HepG2 (cell line): ENCODE measurements at regions not wholly inside any gene's neighbourhood (a gene's known extent, or its start where the extent isn't known, plus 50 kb on each side); places are given as distances from the start of the nearest gene placed in this dataset.

Source experiments
- AKAP8 ChIP-seq: sonication (generic); formaldehyde crosslinking; IDR thresholded peaks from 2 replicates; pipeline ENCODE4 v1.5.1; 2020; ENCODE audit warnings: mild to moderate bottlenecking, missing genetic modification reagents
- ARID3A ChIP-seq: IDR thresholded peaks from 2 replicates; pipeline ENCODE4 v1.6.1; 2012; ENCODE audit warnings: low read depth, low read length, improper control_type of control experiment
- ARID5B ChIP-seq: IDR thresholded peaks from 2 replicates; pipeline ENCODE4 v1.4.0; 2020; ENCODE audit warnings: mild to moderate bottlenecking, missing genetic modification reagents
- FOXO1 ChIP-seq: sonication (generic); formaldehyde crosslinking; IDR thresholded peaks from 2 replicates; pipeline ENCODE4 v1.4.0; 2020; ENCODE audit warnings: missing genetic modification reagents
- FOXP4 ChIP-seq: sonication (generic); formaldehyde crosslinking; IDR thresholded peaks from 2 replicates; pipeline ENCODE4 v1.4.0; 2020; ENCODE audit warnings: missing genetic modification reagents
- IKZF1 ChIP-seq: fragments of 450-650 bp; IDR thresholded peaks from 2 replicates; pipeline ENCODE4 v1.7.1; 2016
- KAT2B ChIP-seq: fragments of 150-350 bp; IDR thresholded peaks from 2 replicates; pipeline ENCODE4 v1.6.1; 2014; ENCODE audit warnings: low read depth, low read length, borderline replicate concordance
- LCORL ChIP-seq, 2 experiments: fragments of 450-650 bp in 1 of 2; sonication (generic) in 1 of 2; formaldehyde crosslinking in 1 of 2; IDR thresholded peaks; 2 replicates each; pipeline versions ENCODE4 v1.5.0 to v1.6.1; 2017 to 2020; ENCODE audit warnings: antibody characterized with exemption in 1 of 2, missing genetic modification reagents in 1 of 2
- ONECUT2 ChIP-seq: sonication (generic); formaldehyde crosslinking; IDR thresholded peaks from 2 replicates; pipeline ENCODE4 v1.4.0; 2020; ENCODE audit warnings: missing genetic modification reagents
- RNF2 ChIP-seq: fragments of 450-650 bp; conservative IDR thresholded peaks from 2 replicates; pipeline ENCODE4 v1.6.1; 2016; ENCODE audit warnings: low read depth
- SOX13 ChIP-seq, 3 experiments: fragments of 450-650 bp in 1 of 3; sonication (generic) in 1 of 3; formaldehyde crosslinking in 1 of 3; IDR thresholded peaks in 2 of 3; conservative IDR thresholded peaks in 1 of 3; 2 replicates each; pipeline versions ENCODE4 v1.5.0 to v1.6.1; 2016 to 2020; ENCODE audit warnings: antibody characterized with exemption in 1 of 3, mild to moderate bottlenecking in 1 of 3, missing compliant biosample characterization in 1 of 3, missing genetic modification reagents in 1 of 3, moderate library complexity in 1 of 3
- SOX5 ChIP-seq: IDR thresholded peaks from 2 replicates; pipeline ENCODE4 v1.6.1; 2016; ENCODE audit warnings: borderline replicate concordance
- ZNF142 ChIP-seq: sonication (generic); formaldehyde crosslinking; IDR thresholded peaks from 2 replicates; pipeline ENCODE4 v1.4.0; 2020; ENCODE audit warnings: missing genetic modification reagents
- ZNF230 ChIP-seq: sonication (generic); formaldehyde crosslinking; IDR thresholded peaks from 2 replicates; pipeline ENCODE4 v1.4.0; 2020; ENCODE audit warnings: mild to moderate bottlenecking, missing genetic modification reagents
- ZNF331 ChIP-seq: sonication (generic); formaldehyde crosslinking; IDR thresholded peaks from 2 replicates; pipeline ENCODE4 v1.4.0; 2020; ENCODE audit warnings: missing genetic modification reagents
- ZNF674 ChIP-seq: sonication (generic); formaldehyde crosslinking; IDR thresholded peaks from 2 replicates; pipeline ENCODE4 v1.5.0; 2020; ENCODE audit warnings: low read depth, mild to moderate bottlenecking, missing genetic modification reagents

- TF ChIP-seq FOXP4 (CRISPR knock-in tag) (peak; percentile 72), IKZF1 (no peak), ZNF674 (no peak), ARID3A (peak; percentile 36; the same call in 1 of the 2 replicates), KAT2B (no peak), ONECUT2 (CRISPR knock-in tag) (no peak), ZNF142 (no peak), AKAP8 (CRISPR knock-in tag) (no peak), ZNF230 (no peak), SOX13 (IDR thresholded peaks at IDR 0.05) (no peak), SOX13 (CRISPR knock-in tag; conservative IDR thresholded peaks at IDR 0.05 in 1 of 2, IDR thresholded peaks at IDR 0.05 in 1 of 2) (peak in 1 of 2 experiments; percentile 34; a peak in 1 of 4 replicates), RNF2 (peak; percentile 76), LCORL (IDR thresholded peaks at IDR 0.05) (no peak), LCORL (CRISPR knock-in tag; IDR thresholded peaks at IDR 0.05) (peak; percentile 44; the same call in 1 of the 2 replicates), ARID5B (CRISPR knock-in tag) (peak; percentile 56; the same call in 1 of the 2 replicates), FOXO1 (CRISPR knock-in tag) (peak; percentile 19; the same call in 1 of the 2 replicates), SOX5 (CRISPR knock-in tag) (peak; percentile 47; the same call in 1 of the 2 replicates), ZNF331 (no peak)
Measured at GRCh38 chr10:3906511-3907111, 121.6 kb upstream of the KLF6 start (continued).
